ENCODE measurements at regions not wholly inside any gene's neighbourhood (a gene's known extent, or its start where the extent isn't known, plus 50 kb on each side); places are given as distances from the start of the nearest gene placed in this dataset.

DNA sequence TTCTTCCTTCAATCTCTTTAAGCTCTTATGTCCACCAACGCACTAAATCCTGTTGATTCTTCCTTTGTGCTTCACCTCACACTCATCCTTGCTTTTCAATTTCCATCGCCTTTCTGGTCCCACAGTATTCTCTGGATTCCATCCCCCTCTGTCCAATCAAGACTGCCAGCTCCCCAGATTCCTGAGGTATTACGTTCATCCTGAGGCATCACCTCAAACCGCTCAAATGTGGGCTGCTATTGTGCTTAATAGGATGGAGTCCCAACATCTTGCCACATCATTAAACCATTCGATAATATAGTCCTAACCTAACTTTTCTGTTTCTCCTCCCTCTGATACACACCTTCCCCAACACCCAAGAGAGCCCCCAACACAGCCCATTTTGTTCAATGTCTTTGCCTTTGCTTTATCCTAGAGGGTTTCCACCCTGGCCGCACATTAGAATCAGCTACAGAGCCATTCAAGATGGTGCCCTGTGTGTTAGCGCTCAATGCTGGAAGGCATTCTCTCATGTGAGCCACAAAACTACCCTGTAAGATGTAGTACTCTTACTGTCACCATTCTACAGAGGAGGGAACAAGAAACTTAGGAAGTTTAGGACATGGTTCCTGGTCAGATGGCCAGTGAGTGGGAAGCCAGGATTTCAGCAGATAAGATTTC is 79.5 kb upstream of the LEP start:
- H3K4me3 Mint-ChIP-seq: no peak overlapping the region
- peaks cover 94% of the 10 kb centered on the region for H3K27me3 Mint-ChIP-seq (ENCODE audit: low read depth)
- peaks cover 10% of the 10 kb centered on the region for H3K4me1 Mint-ChIP-seq
- no peaks in the 10 kb centered on the region for H3K36me3 Mint-ChIP-seq
- TF ChIP-seq, protein P1, sequence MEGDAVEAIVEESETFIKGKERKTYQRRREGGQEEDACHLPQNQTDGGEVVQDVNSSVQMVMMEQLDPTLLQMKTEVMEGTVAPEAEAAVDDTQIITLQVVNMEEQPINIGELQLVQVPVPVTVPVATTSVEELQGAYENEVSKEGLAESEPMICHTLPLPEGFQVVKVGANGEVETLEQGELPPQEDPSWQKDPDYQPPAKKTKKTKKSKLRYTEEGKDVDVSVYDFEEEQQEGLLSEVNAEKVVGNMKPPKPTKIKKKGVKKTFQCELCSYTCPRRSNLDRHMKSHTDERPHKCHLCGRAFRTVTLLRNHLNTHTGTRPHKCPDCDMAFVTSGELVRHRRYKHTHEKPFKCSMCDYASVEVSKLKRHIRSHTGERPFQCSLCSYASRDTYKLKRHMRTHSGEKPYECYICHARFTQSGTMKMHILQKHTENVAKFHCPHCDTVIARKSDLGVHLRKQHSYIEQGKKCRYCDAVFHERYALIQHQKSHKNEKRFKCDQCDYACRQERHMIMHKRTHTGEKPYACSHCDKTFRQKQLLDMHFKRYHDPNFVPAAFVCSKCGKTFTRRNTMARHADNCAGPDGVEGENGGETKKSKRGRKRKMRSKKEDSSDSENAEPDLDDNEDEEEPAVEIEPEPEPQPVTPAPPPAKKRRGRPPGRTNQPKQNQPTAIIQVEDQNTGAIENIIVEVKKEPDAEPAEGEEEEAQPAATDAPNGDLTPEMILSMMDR (IDR thresholded peaks at IDR 0.05; ENCODE audit: unreplicated experiment): no peak
- no peaks in the 10 kb centered on the region for H3K9me3 Mint-ChIP-seq
- H3K27ac Mint-ChIP-seq: no peak overlapping the region
- no peak for DNase-seq (ENCODE audit: low spot score in 2 of 2, unreplicated experiment in 2 of 2)

DNA sequence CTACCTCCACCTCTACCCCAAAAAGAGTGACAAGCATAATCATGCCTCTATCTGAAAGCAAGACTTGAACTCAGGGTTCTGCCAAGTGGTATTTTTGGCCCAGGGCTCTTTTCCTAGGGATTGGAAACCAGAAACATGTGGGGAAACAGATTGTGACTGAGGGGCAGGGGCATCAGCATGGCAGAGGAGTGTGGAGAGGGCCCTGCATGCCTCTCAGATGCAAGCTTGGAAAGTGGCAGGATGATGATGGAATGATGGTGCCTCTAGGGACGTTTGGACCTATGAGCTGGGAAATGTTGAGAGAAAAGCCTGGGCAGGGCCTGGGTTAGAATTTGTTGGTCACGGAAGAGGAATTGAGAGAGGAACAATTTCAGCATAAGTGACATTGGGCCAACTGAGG is 78.4 kb upstream of the LEP start:
- H3K27ac Mint-ChIP-seq: no peak overlapping the region
- H3K4me3 Mint-ChIP-seq: no peak overlapping the region
- peaks cover 14% of the 10 kb centered on the region for H3K4me1 Mint-ChIP-seq
- peaks cover 93% of the 10 kb centered on the region for H3K27me3 Mint-ChIP-seq (ENCODE audit: low read depth)
- H3K9me3 Mint-ChIP-seq: no peaks in the 10 kb centered on the region
- TF ChIP-seq, protein P1 (IDR thresholded peaks at IDR 0.05; ENCODE audit: unreplicated experiment): no peak
- DNase-seq (ENCODE audit: low spot score in 2 of 2, unreplicated experiment in 2 of 2): no peak
- no peaks in the 10 kb centered on the region for H3K36me3 Mint-ChIP-seq

DNA sequence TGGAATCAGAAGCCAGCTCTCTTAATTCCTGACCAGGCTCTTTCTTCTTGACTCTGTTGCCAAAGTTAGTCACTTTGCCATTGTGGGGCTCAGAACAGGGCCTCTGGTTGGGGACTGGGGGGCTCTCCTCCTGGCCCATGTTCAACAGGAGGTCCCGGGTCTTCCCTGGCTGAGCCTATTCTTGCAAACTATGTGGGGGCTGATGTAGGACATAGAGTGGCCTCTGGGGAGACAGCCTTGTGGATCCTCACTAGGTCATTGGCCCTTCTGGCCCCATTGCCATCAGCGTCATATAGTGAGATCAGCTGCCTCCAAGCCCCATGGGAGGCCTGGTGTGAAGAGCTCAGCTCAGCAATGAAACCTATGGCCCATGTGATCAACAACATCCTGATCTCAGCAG is 77.6 kb upstream of the LEP start:
- no peak overlapping the region for H3K27ac Mint-ChIP-seq
- H3K4me1 Mint-ChIP-seq: peaks cover 18% of the 10 kb centered on the region
- H3K27me3 Mint-ChIP-seq (ENCODE audit: low read depth): peaks cover 92% of the 10 kb centered on the region
- no peaks in the 10 kb centered on the region for H3K36me3 Mint-ChIP-seq
- H3K9me3 Mint-ChIP-seq: no peaks in the 10 kb centered on the region
- no peak overlapping the region for H3K4me3 Mint-ChIP-seq
- TF ChIP-seq, protein P1 (IDR thresholded peaks at IDR 0.05; ENCODE audit: unreplicated experiment): no peak
- DNase-seq (ENCODE audit: low spot score in 2 of 2, unreplicated experiment in 2 of 2): no peak

DNA sequence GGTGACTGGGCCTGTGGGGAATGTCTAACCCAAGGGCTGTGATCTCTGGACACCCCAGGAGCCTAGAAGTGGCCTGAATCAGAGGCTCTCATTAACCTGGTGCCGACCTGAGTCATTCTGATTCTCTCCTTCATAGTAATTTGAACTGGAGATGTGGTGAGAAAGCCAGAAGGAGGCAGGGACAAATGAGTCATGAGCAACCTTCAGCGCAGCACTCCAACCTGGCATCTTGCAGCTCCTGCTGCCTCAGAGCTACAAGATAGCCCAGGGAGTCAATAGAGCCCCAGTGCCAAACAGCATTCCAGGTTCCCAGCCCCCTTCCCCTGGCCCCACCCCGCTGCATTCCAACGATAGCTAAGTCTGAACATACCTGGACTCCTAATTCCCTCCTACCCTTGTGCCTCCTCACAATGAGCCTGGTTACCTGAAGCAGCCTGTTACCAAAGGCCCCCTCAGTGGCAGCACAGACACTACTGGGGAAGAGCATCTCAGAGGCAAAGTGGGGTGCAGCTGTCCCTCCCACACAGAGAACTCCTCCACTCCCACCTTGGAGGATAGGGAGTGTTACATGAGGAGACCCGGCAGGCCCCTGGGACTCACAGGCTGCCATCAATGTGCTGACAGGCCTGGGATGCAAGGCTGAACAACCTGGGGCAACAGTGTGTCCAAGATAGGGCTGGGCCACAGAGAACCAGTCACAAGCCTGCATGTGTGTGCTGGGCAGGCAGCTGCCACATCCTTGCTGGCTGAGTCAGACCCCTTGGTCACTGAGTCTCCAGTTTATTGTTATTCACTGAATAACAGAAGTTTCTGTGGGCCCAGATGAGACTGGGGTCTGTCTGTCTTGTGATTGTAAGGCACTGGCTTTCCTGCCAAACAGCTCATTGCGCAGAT is 76.8 kb upstream of the LEP start:
- Mint-ChIP-seq H3K4me3 (no peak overlapping the region), H3K27ac (no peak overlapping the region), H3K27me3 (ENCODE audit: low read depth) (peaks cover 96% of the 10 kb centered on the region), H3K9me3 (no peaks in the 10 kb centered on the region), H3K4me1 (peaks cover 19% of the 10 kb centered on the region), H3K36me3 (no peaks in the 10 kb centered on the region)
- DNase-seq (ENCODE audit: low spot score in 2 of 2, unreplicated experiment in 2 of 2): no peak
- TF ChIP-seq, protein P1 (IDR thresholded peaks at IDR 0.05; ENCODE audit: unreplicated experiment): no peak

DNA sequence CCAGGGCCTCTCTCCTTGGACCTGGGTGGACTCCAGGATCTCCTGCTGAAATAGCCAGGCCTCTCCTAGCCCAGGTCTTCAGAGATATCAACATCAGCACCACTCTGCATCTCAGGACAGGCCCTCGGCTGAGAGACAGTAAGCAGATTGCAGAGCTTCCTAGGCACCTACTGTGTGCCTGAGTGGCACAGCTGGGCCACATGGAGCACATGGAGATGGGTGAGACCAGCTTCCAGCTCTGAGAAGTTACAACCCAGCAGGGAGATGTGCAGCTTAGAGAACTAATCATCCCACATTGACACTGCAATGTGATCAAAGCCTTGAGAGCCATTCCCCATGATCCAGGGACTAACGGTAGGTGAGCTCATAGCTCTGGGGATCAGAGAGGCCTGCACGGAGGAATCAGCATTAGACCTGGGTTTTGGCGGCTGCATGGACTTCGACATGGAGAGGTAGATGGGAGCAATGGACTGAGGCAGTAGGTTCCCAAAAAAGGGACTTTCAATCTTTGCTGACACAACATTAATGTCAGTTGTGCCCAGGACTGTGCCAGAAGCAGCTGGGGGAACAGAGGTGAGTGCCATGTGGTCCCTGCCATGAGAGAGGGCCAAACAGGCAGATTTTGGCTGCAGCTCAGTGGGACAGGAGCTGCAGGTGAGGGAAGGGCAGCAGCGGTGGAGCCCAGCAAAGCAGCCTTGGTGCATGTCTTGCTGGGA is 76.0 kb upstream of the LEP start:
- H3K27me3 Mint-ChIP-seq (ENCODE audit: low read depth): peaks cover 96% of the 10 kb centered on the region
- TF ChIP-seq, protein P1 (IDR thresholded peaks at IDR 0.05; ENCODE audit: unreplicated experiment): no peak
- H3K9me3 Mint-ChIP-seq: no peaks in the 10 kb centered on the region
- no peak for DNase-seq (ENCODE audit: low spot score in 2 of 2, unreplicated experiment in 2 of 2)
- H3K4me3 Mint-ChIP-seq: peak overlapping the region; percentile 7
- peaks cover 19% of the 10 kb centered on the region for H3K4me1 Mint-ChIP-seq
- no peak overlapping the region for H3K27ac Mint-ChIP-seq
- H3K36me3 Mint-ChIP-seq: no peaks in the 10 kb centered on the region
